ENCODE measurements at regions not wholly inside any gene's neighbourhood (a gene's known extent, or its start where the extent isn't known, plus 50 kb on each side); places are given as distances from the start of the nearest gene placed in this dataset.
"Not testable (repeated sequence)": the region's sequence is repeated elsewhere in the genome, so short reads cannot be mapped to it uniquely, and the experiment has no call there.

- DNase-seq = no peak
These were observed 301.5 kb downstream of the NDUFA10 start for GRCh38 chr2:239723486-239724193.

GRCh38 chr2:239722760-239723470 lies 302.2 kb downstream of the NDUFA10 start:
- DNase-seq = no peak

- DNase-seq = no peak
These were observed 303.0 kb downstream of the NDUFA10 start for GRCh38 chr2:239721991-239722759.

GRCh38 chr2:239721531-239721930 lies 303.6 kb downstream of the NDUFA10 start:
- DNase-seq = no peak

GRCh38 chr2:239720361-239721360 lies 304.5 kb downstream of the NDUFA10 start:
- no peak for DNase-seq

- no peak for DNase-seq
These were observed 305.3 kb downstream of the NDUFA10 start for GRCh38 chr2:239719791-239720360.

GRCh38 chr2:239718991-239719390 lies 306.2 kb downstream of the NDUFA10 start:
- not testable (repeated sequence) for DNase-seq

- no peak for DNase-seq
These were observed 307.4 kb downstream of the NDUFA10 start for GRCh38 chr2:239717706-239718105.

GRCh38 chr2:239717319-239717675 lies 307.8 kb downstream of the NDUFA10 start:
- DNase-seq = no peak

GRCh38 chr2:239716536-239717318 lies 308.4 kb downstream of the NDUFA10 start:
- no peak for DNase-seq

- no peak for DNase-seq
These were observed 309.1 kb downstream of the NDUFA10 start for GRCh38 chr2:239716009-239716408.

GRCh38 chr2:239715606-239716005 lies 309.5 kb downstream of the NDUFA10 start:
- no peak for DNase-seq

GRCh38 chr2:239715202-239715601 lies 309.9 kb downstream of the NDUFA10 start:
- DNase-seq = no peak

- no peak for DNase-seq
These were observed 311.0 kb downstream of the NDUFA10 start for GRCh38 chr2:239714116-239714515.

GRCh38 chr2:239712755-239713154 lies 311.9 kb upstream of the HDAC4 start:
- DNase-seq = no peak

- no peak for DNase-seq
These were observed 311.2 kb upstream of the HDAC4 start for GRCh38 chr2:239711911-239712570.

GRCh38 chr2:239710953-239711861 lies 310.4 kb upstream of the HDAC4 start:
- DNase-seq = no peak

- DNase-seq = no peak
These were observed 305.5 kb upstream of the HDAC4 start for GRCh38 chr2:239706367-239706766.

- no peak for DNase-seq
These were observed 303.9 kb upstream of the HDAC4 start for GRCh38 chr2:239704737-239705136.

- no peak for DNase-seq
These were observed 303.0 kb upstream of the HDAC4 start for GRCh38 chr2:239703834-239704233.

Data from NCI-H187 (cell line).